ENCODE measurements at regions not wholly inside any gene's neighbourhood (a gene's known extent, or its start where the extent isn't known, plus 50 kb on each side); places are given as distances from the start of the nearest gene placed in this dataset.

GRCh38 chr3:76668653-76669052, 371.2 kb upstream of the ROBO2 start:
- TF ChIP-seq CTCF (conservative IDR thresholded peaks at IDR 0.05; ENCODE audit: low read depth, low read length) (no peak), EZH2 (IDR thresholded peaks at IDR 0.05; ENCODE audit: low read length, unreplicated experiment) (no peak), EZH2phosphoT487 (IDR thresholded peaks at IDR 0.05; ENCODE audit: borderline replicate concordance, low read length) (no peak)
